A549 (cell line): ENCODE measurements at regions not wholly inside any gene's neighbourhood (a gene's known extent, or its start where the extent isn't known, plus 50 kb on each side); places are given as distances from the start of the nearest gene placed in this dataset.
"Not testable (repeated sequence)": the region's sequence is repeated elsewhere in the genome, so short reads cannot be mapped to it uniquely, and the experiment has no call there.

Experiments
- CBX2 ChIP-seq: fragments of 200-600 bp; sonication (generic); IDR thresholded peaks from 2 replicates; pipeline ENCODE4 v1.6.1; 2016; ENCODE audit warnings: low read depth, mild to moderate bottlenecking, borderline replicate concordance
- CEBPB ChIP-seq, 2 experiments: fragments of >200 bp in 1 of 2; sonication (Bioruptor Twin) in 1 of 2; formaldehyde crosslinking in 1 of 2; IDR thresholded peaks; 2 replicates each; pipeline ENCODE4 v1.6.1; 2012 to 2016
- CTCF ChIP-seq: fragments of >200 bp; sonication (Bioruptor Twin); formaldehyde crosslinking; IDR thresholded peaks from 3 replicates; pipeline ENCODE4 v1.5.1; 2016
- ESRRA ChIP-seq: fragments of 150-350 bp; IDR thresholded peaks from 2 replicates; pipeline ENCODE4 v1.6.1; 2014; ENCODE audit warnings: mild to moderate bottlenecking, low read length, borderline replicate concordance
- FOSL2 ChIP-seq, 2 experiments: fragments of 450-650 bp in 1 of 2; fragments of >200 bp in 1 of 2; sonication (Bioruptor Twin) in 1 of 2; formaldehyde crosslinking; IDR thresholded peaks; 2 replicates each; pipeline versions ENCODE4 v1.5.0 to v1.6.1; 2016 to 2020; ENCODE audit warnings: mild to moderate bottlenecking in 1 of 2, moderate library complexity in 1 of 2
- HDAC2 ChIP-seq: fragments of 200-600 bp; sonication (generic); IDR thresholded peaks from 2 replicates; pipeline ENCODE4 v1.6.1; 2016
- HMGXB4 ChIP-seq: fragments of 250-450 bp; sonication (Bioruptor Pico); IDR thresholded peaks from 2 replicates; pipeline ENCODE4 v1.5.0; 2021; ENCODE audit warnings: mild to moderate bottlenecking, moderate library complexity, borderline replicate concordance
- JUNB ChIP-seq: fragments of >200 bp; sonication (Bioruptor Twin); formaldehyde crosslinking; IDR thresholded peaks from 2 replicates; pipeline ENCODE4 v1.6.1; 2016
- MAX ChIP-seq: IDR thresholded peaks from 2 replicates; pipeline ENCODE4 v1.6.1; 2012
- POLR2A ChIP-seq: IDR thresholded peaks from 2 replicates; pipeline ENCODE4 v1.6.1; 2012; ENCODE audit warnings: mild to moderate bottlenecking, low read length
- RAD21 ChIP-seq, 2 experiments: fragments of >200 bp in 1 of 2; sonication (Bioruptor Twin) in 1 of 2; formaldehyde crosslinking in 1 of 2; IDR thresholded peaks in 1 of 2; conservative IDR thresholded peaks in 1 of 2; 2 replicates in 1 of 2; 3 replicates in 1 of 2; pipeline ENCODE4 v1.6.1; 2012 to 2018; ENCODE audit warnings: inconsistent platforms in 1 of 2
- SMC3 ChIP-seq: fragments of >200 bp; sonication (Bioruptor Twin); formaldehyde crosslinking; IDR thresholded peaks from 3 replicates; pipeline ENCODE4 v1.6.1; 2018; ENCODE audit warnings: inconsistent platforms
- ZNF302 ChIP-seq: fragments of 250-450 bp; sonication (Bioruptor Pico); IDR thresholded peaks from 2 replicates; pipeline ENCODE4 v1.9.0; 2021; ENCODE audit warnings: inconsistent platforms, mild to moderate bottlenecking, moderate library complexity
- TF ChIP-seq, protein P1 (sequence below): fragments of 250-450 bp; sonication (Bioruptor Pico); IDR thresholded peaks from 2 replicates; pipeline ENCODE4 v1.5.0; 2020; ENCODE audit warnings: low read depth, mild to moderate bottlenecking, moderate library complexity

DNA sequence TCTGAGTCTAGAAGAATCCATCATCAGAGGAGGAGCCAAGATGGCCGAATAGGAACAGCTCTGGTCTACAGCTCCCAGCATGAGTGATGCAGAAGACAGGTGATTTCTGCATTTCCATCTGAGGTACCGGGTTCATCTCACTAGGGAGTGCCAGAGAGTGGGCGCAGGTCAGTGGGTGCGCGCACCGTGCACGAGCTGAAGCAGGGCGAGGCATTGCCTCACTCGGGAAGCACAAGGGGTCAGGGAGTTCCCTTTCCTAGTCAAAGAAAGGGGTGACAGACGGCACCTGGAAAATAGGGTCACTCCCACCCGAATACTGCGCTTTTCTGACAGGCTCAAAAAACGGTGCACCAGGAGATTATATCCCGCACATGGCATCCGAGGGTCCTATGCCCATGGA lies 837.5 kb downstream of the TAF11L14 start:
- TF ChIP-seq CTCF; CEBPB (IDR thresholded peaks at IDR 0.05); HDAC2; MAX; ZNF302 (CRISPR knock-in tag); HMGXB4; RAD21 (conservative IDR thresholded peaks at IDR 0.05 in 1 of 2, IDR thresholded peaks at IDR 0.05 in 1 of 2); SMC3; JUNB; ESRRA; POLR2A; CBX2; FOSL2 (IDR thresholded peaks at IDR 0.05); FOSL2 (CRISPR knock-in tag; IDR thresholded peaks at IDR 0.05): not testable (repeated sequence)
- TF ChIP-seq, protein P1, sequence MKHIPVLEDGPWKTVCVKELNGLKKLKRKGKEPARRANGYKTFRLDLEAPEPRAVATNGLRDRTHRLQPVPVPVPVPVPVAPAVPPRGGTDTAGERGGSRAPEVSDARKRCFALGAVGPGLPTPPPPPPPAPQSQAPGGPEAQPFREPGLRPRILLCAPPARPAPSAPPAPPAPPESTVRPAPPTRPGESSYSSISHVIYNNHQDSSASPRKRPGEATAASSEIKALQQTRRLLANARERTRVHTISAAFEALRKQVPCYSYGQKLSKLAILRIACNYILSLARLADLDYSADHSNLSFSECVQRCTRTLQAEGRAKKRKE: not testable (repeated sequence)
